ENCODE measurements at regions not wholly inside any gene's neighbourhood (a gene's known extent, or its start where the extent isn't known, plus 50 kb on each side); places are given as distances from the start of the nearest gene placed in this dataset.

- Histone ChIP-seq H3K4me3 (no peak overlapping the region), H3K9me3 (ENCODE audit: low read depth, low read length) (no peaks in the 10 kb centered on the region), H3K27ac (no peak overlapping the region), H3K36me3 (ENCODE audit: insufficient read depth, low read length) (no peaks in the 10 kb centered on the region), H3K9ac (ENCODE audit: insufficient read length) (no peak overlapping the region)
- no peak for DNase-seq (ENCODE audit: low read depth, low spot score)
- no peak for TF ChIP-seq EZH2 (IDR thresholded peaks at IDR 0.05)
- TF ChIP-seq POLR2AphosphoS5 (IDR thresholded peaks at IDR 0.05; ENCODE audit: borderline replicate concordance, low read depth, low read length), result no peak
- no peak for TF ChIP-seq FOXP2 (optimal IDR thresholded peaks at IDR 0.05; ENCODE audit: control extremely low read depth, extremely low read length, insufficient read depth)
These were observed 122.2 kb upstream of the IGF1R start for GRCh38 chr15:98526094-98526493.

- TF ChIP-seq POLR2AphosphoS5 (IDR thresholded peaks at IDR 0.05; ENCODE audit: borderline replicate concordance, low read depth, low read length) (no peak), FOXP2 (optimal IDR thresholded peaks at IDR 0.05; ENCODE audit: control extremely low read depth, extremely low read length, insufficient read depth) (no peak), EZH2 (IDR thresholded peaks at IDR 0.05) (no peak)
- no peaks in the 10 kb centered on the region for H3K36me3 ChIP-seq (ENCODE audit: insufficient read depth, low read length)
- no peaks in the 10 kb centered on the region for H3K9me3 ChIP-seq (ENCODE audit: low read depth, low read length)
- DNase-seq (ENCODE audit: low read depth, low spot score), result no peak
- H3K27ac ChIP-seq, result no peak overlapping the region
- no peak overlapping the region for H3K9ac ChIP-seq (ENCODE audit: insufficient read length)
- no peak overlapping the region for H3K4me3 ChIP-seq
These were observed 120.2 kb upstream of the IGF1R start for GRCh38 chr15:98528046-98528725.

GRCh38 chr15:98529205-98530145 lies 118.9 kb upstream of the IGF1R start:
- DNase-seq (ENCODE audit: low read depth, low spot score), result no peak
- H3K9ac ChIP-seq (ENCODE audit: insufficient read length), result no peak overlapping the region
- no peaks in the 10 kb centered on the region for H3K36me3 ChIP-seq (ENCODE audit: insufficient read depth, low read length)
- no peak overlapping the region for H3K27ac ChIP-seq
- TF ChIP-seq EZH2 (IDR thresholded peaks at IDR 0.05), result no peak
- TF ChIP-seq POLR2AphosphoS5 (IDR thresholded peaks at IDR 0.05; ENCODE audit: borderline replicate concordance, low read depth, low read length), result no peak
- TF ChIP-seq FOXP2 (optimal IDR thresholded peaks at IDR 0.05; ENCODE audit: control extremely low read depth, extremely low read length, insufficient read depth), result no peak
- no peaks in the 10 kb centered on the region for H3K9me3 ChIP-seq (ENCODE audit: low read depth, low read length)
- no peak overlapping the region for H3K4me3 ChIP-seq

GRCh38 chr15:98530570-98530969 lies 117.8 kb upstream of the IGF1R start:
- H3K27ac ChIP-seq, result no peak overlapping the region
- H3K4me3 ChIP-seq, result no peak overlapping the region
- no peak for DNase-seq (ENCODE audit: low read depth, low spot score)
- no peaks in the 10 kb centered on the region for H3K36me3 ChIP-seq (ENCODE audit: insufficient read depth, low read length)
- no peak overlapping the region for H3K9ac ChIP-seq (ENCODE audit: insufficient read length)
- no peak for TF ChIP-seq POLR2AphosphoS5 (IDR thresholded peaks at IDR 0.05; ENCODE audit: borderline replicate concordance, low read depth, low read length)
- TF ChIP-seq EZH2 (IDR thresholded peaks at IDR 0.05), result no peak
- no peak for TF ChIP-seq FOXP2 (optimal IDR thresholded peaks at IDR 0.05; ENCODE audit: control extremely low read depth, extremely low read length, insufficient read depth)
- no peaks in the 10 kb centered on the region for H3K9me3 ChIP-seq (ENCODE audit: low read depth, low read length)

GRCh38 chr15:98532063-98532462 lies 116.3 kb upstream of the IGF1R start:
- no peak for TF ChIP-seq FOXP2 (optimal IDR thresholded peaks at IDR 0.05; ENCODE audit: control extremely low read depth, extremely low read length, insufficient read depth)
- TF ChIP-seq POLR2AphosphoS5 (IDR thresholded peaks at IDR 0.05; ENCODE audit: borderline replicate concordance, low read depth, low read length), result no peak
- no peak for TF ChIP-seq EZH2 (IDR thresholded peaks at IDR 0.05)
- no peaks in the 10 kb centered on the region for H3K36me3 ChIP-seq (ENCODE audit: insufficient read depth, low read length)
- no peak overlapping the region for H3K4me3 ChIP-seq
- no peak for DNase-seq (ENCODE audit: low read depth, low spot score)
- no peaks in the 10 kb centered on the region for H3K9me3 ChIP-seq (ENCODE audit: low read depth, low read length)
- H3K9ac ChIP-seq (ENCODE audit: insufficient read length), result no peak overlapping the region
- no peak overlapping the region for H3K27ac ChIP-seq

- Histone ChIP-seq H3K9ac (ENCODE audit: insufficient read length) (no peak overlapping the region), H3K36me3 (ENCODE audit: insufficient read depth, low read length) (no peaks in the 10 kb centered on the region), H3K27ac (no peak overlapping the region), H3K4me3 (no peak overlapping the region), H3K9me3 (ENCODE audit: low read depth, low read length) (no peaks in the 10 kb centered on the region)
- DNase-seq (ENCODE audit: low read depth, low spot score), result no peak
- TF ChIP-seq POLR2AphosphoS5 (IDR thresholded peaks at IDR 0.05; ENCODE audit: borderline replicate concordance, low read depth, low read length) (no peak), FOXP2 (optimal IDR thresholded peaks at IDR 0.05; ENCODE audit: control extremely low read depth, extremely low read length, insufficient read depth) (no peak), EZH2 (IDR thresholded peaks at IDR 0.05) (no peak)
These were observed 111.4 kb upstream of the IGF1R start for GRCh38 chr15:98536976-98537375.

GRCh38 chr15:98537516-98538060 lies 110.8 kb upstream of the IGF1R start:
- TF ChIP-seq POLR2AphosphoS5 (IDR thresholded peaks at IDR 0.05; ENCODE audit: borderline replicate concordance, low read depth, low read length) (no peak), EZH2 (IDR thresholded peaks at IDR 0.05) (no peak), FOXP2 (optimal IDR thresholded peaks at IDR 0.05; ENCODE audit: control extremely low read depth, extremely low read length, insufficient read depth) (no peak)
- H3K4me3 ChIP-seq, result no peak overlapping the region
- H3K36me3 ChIP-seq (ENCODE audit: insufficient read depth, low read length), result no peaks in the 10 kb centered on the region
- no peaks in the 10 kb centered on the region for H3K9me3 ChIP-seq (ENCODE audit: low read depth, low read length)
- no peak overlapping the region for H3K9ac ChIP-seq (ENCODE audit: insufficient read length)
- H3K27ac ChIP-seq, result no peak overlapping the region
- no peak for DNase-seq (ENCODE audit: low read depth, low spot score)

- Histone ChIP-seq H3K4me3 (no peak overlapping the region), H3K9ac (ENCODE audit: insufficient read length) (no peak overlapping the region), H3K27ac (no peak overlapping the region), H3K36me3 (ENCODE audit: insufficient read depth, low read length) (no peaks in the 10 kb centered on the region), H3K9me3 (ENCODE audit: low read depth, low read length) (no peaks in the 10 kb centered on the region)
- DNase-seq (ENCODE audit: low read depth, low spot score), result no peak
- TF ChIP-seq FOXP2 (optimal IDR thresholded peaks at IDR 0.05; ENCODE audit: control extremely low read depth, extremely low read length, insufficient read depth) (no peak), EZH2 (IDR thresholded peaks at IDR 0.05) (no peak), POLR2AphosphoS5 (IDR thresholded peaks at IDR 0.05; ENCODE audit: borderline replicate concordance, low read depth, low read length) (no peak)
These were observed 106.8 kb upstream of the IGF1R start for GRCh38 chr15:98541519-98541918.
